C4-2B (cell line): ENCODE measurements at regions not wholly inside any gene's neighbourhood (a gene's known extent, or its start where the extent isn't known, plus 50 kb on each side); places are given as distances from the start of the nearest gene placed in this dataset.

ENCODE experiments used
- CTCF ChIP-seq: fragments of 450-650 bp; conservative IDR thresholded peaks from 2 replicates; pipeline ENCODE4 v1.5.1; 2017; ENCODE audit warnings: mild to moderate bottlenecking
- ZFX ChIP-seq: fragments of 450-650 bp; IDR thresholded peaks from 2 replicates; pipeline ENCODE4 v1.6.1; 2017

- TF ChIP-seq CTCF (no peak), ZFX (no peak)
Observed at GRCh38 chr11:33646168-33646567, 54.5 kb downstream of the C11orf91 start.
